ENCODE measurements at regions not wholly inside any gene's neighbourhood (a gene's known extent, or its start where the extent isn't known, plus 50 kb on each side); places are given as distances from the start of the nearest gene placed in this dataset.
A peak's percentile ranks its signal among the peaks of the same experiment; 100 is the strongest.

DNA sequence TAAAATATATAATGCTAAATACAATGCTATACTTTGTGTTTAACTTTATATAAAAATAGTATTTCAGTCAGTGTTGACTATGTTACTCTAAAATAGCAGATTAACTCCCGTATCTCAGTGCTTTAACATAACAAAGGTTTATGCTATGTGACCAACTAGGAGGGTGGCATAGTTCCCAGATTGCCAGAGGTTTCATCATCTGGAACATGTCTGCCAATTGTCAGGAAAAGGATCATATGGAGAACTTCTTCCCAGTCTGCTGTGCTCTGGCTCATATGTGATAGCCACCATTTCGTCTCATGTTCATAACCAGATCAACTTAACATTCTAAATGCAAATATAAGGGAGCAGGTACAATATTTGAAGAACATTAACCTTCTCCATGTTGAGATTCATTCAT lies 720.2 kb downstream of the MCTP2 start:
- intact Hi-C loops (cut with DNase I): no loop called here
- 57 to 63% methylated on average over 2 of the region's 2 CpGs for WGBS, 2 donors
- no peaks in the 10 kb centered on the region for H3K4me1 ChIP-seq
- H3K9me3 ChIP-seq: no peaks in the 10 kb centered on the region
- ATAC-seq (no peak), DNase-seq (no peak)
- no peaks in the 10 kb centered on the region for H3K36me3 ChIP-seq (replicated peaks in 1 of 2; ENCODE audit: insufficient read depth in 1 of 2, low read depth in 2 of 2)
- TF ChIP-seq POLR2A (IDR thresholded peaks at IDR 0.05): no peak
- TF ChIP-seq, protein P1, sequence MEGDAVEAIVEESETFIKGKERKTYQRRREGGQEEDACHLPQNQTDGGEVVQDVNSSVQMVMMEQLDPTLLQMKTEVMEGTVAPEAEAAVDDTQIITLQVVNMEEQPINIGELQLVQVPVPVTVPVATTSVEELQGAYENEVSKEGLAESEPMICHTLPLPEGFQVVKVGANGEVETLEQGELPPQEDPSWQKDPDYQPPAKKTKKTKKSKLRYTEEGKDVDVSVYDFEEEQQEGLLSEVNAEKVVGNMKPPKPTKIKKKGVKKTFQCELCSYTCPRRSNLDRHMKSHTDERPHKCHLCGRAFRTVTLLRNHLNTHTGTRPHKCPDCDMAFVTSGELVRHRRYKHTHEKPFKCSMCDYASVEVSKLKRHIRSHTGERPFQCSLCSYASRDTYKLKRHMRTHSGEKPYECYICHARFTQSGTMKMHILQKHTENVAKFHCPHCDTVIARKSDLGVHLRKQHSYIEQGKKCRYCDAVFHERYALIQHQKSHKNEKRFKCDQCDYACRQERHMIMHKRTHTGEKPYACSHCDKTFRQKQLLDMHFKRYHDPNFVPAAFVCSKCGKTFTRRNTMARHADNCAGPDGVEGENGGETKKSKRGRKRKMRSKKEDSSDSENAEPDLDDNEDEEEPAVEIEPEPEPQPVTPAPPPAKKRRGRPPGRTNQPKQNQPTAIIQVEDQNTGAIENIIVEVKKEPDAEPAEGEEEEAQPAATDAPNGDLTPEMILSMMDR (IDR thresholded peaks at IDR 0.05): no peak
- H3K27ac ChIP-seq: no peak overlapping the region
- H3K4me3 ChIP-seq: no peak overlapping the region
- no peaks in the 10 kb centered on the region for H3K27me3 ChIP-seq

DNA sequence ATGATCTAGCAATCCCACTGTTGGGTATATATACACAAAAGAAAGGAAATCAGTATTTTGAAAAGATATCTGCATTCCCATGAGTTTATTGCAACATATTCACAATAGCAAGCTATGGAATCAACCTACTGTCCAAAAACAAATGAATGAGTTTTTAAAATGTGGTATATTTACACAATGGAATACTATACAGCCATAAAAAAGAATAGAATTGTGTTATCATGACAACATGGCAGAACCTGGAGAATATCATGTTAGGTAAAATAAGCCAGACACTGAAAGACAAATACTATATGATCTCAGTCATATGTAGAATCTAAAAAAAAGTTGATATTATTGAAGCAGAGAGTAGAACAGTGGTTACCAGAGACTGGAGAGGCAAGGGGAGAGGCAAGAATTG lies 732.6 kb downstream of the MCTP2 start:
- H3K9me3 ChIP-seq: no peaks in the 10 kb centered on the region
- intact Hi-C loops (cut with DNase I): no loop called here
- no peaks in the 10 kb centered on the region for H3K4me1 ChIP-seq
- no peak overlapping the region for H3K27ac ChIP-seq
- TF ChIP-seq POLR2A (IDR thresholded peaks at IDR 0.05): no peak
- TF ChIP-seq, protein P1 (IDR thresholded peaks at IDR 0.05): no peak
- DNase-seq: no peak
- no peak overlapping the region for H3K4me3 ChIP-seq
- no peak for ATAC-seq
- no peaks in the 10 kb centered on the region for H3K36me3 ChIP-seq (replicated peaks in 1 of 2; ENCODE audit: insufficient read depth in 1 of 2, low read depth in 2 of 2)
- H3K27me3 ChIP-seq: no peaks in the 10 kb centered on the region

DNA sequence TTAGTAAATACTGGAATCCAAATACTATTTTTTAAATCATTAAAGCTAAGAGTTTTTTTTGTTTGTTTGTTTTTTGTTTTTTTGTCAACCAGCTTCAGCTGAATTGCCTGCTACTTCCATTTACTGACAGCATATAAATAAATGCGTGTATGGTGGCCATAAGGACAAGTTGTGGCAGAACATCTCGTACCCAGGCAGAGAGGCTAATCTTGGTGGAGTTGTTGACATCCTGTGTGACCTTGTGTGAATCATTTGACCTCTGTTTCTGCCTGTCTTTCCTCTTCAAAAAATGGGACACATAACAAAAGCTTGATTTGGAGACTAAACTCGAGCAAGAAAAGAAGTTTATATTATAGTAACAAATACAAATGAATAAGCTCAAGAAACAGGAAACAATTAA lies 734.2 kb downstream of the MCTP2 start:
- 26 to 31% methylated on average over 3 of the region's 3 CpGs for WGBS, 2 donors
- TF ChIP-seq POLR2A (IDR thresholded peaks at IDR 0.05): no peak
- TF ChIP-seq, protein P1 (IDR thresholded peaks at IDR 0.05): no peak
- H3K9me3 ChIP-seq: no peaks in the 10 kb centered on the region
- no peak overlapping the region for H3K27ac ChIP-seq
- H3K36me3 ChIP-seq (replicated peaks in 1 of 2; ENCODE audit: insufficient read depth in 1 of 2, low read depth in 2 of 2): no peaks in the 10 kb centered on the region
- peak in 1 of 4 donors; percentile 8 for DNase-seq
- H3K4me3 ChIP-seq: no peak overlapping the region
- no peak for ATAC-seq
- no peaks in the 10 kb centered on the region for H3K4me1 ChIP-seq
- no peaks in the 10 kb centered on the region for H3K27me3 ChIP-seq
- intact Hi-C loops (cut with DNase I): no loop called here

DNA sequence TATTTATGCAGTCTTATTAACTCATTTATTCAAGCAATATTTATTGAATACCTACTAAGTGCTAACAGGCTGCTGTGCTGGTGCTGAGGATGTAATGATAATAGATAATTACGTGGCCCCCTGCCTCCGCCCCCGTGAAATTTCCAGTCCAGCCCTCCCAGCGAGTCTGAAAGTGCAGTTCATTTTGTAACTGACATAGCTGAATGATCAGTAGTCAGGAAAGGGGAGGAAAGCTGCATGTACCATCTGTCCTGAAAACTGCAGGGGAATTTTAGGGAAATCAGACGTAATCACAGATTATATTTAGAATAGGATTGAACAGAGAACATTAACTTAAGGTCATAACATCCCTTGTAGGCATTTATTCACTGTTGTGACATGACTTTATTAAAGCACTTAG lies 736.8 kb downstream of the MCTP2 start:
- Histone ChIP-seq H3K36me3 (replicated peaks in 1 of 2; ENCODE audit: insufficient read depth in 1 of 2, low read depth in 2 of 2) (no peaks in the 10 kb centered on the region), H3K4me1 (no peaks in the 10 kb centered on the region), H3K9me3 (no peaks in the 10 kb centered on the region), H3K4me3 (no peak overlapping the region), H3K27ac (no peak overlapping the region), H3K27me3 (no peaks in the 10 kb centered on the region)
- 49 to 63% methylated on average over 5 of the region's 5 CpGs for WGBS, 2 donors
- intact Hi-C loops (cut with DNase I): no loop called here
- no peak for DNase-seq
- ATAC-seq: no peak
- TF ChIP-seq, protein P1 (IDR thresholded peaks at IDR 0.05): no peak
- no peak for TF ChIP-seq POLR2A (IDR thresholded peaks at IDR 0.05)

DNA sequence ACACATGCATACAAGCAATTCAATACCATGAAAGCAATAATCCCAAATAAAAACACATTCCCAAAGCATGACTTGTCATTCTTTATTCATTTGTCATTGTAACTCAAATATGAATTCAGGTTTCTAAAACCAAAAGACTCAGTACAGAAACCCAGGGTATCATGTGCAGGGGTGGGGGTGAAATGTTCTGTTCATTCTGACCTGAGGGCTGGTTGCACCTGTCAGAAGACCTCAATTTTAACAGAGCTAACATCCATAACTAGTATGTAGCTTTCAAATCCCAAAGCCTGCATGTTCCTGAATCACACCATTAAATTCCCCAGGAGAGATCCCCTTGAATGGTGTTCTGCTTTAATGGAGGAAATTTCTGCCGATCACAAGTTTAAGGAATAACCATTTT lies 738.7 kb downstream of the MCTP2 start:
- no peaks in the 10 kb centered on the region for H3K27me3 ChIP-seq
- no peak overlapping the region for H3K4me3 ChIP-seq
- ATAC-seq (no peak), DNase-seq (no peak)
- H3K36me3 ChIP-seq (replicated peaks in 1 of 2; ENCODE audit: insufficient read depth in 1 of 2, low read depth in 2 of 2): no peaks in the 10 kb centered on the region
- no peaks in the 10 kb centered on the region for H3K4me1 ChIP-seq
- no peak overlapping the region for H3K27ac ChIP-seq
- TF ChIP-seq, protein P1 (IDR thresholded peaks at IDR 0.05): no peak
- no peak for TF ChIP-seq POLR2A (IDR thresholded peaks at IDR 0.05)
- WGBS, 2 donors: 21 to 96% methylated on average over 1 of the region's 1 CpG
- no peaks in the 10 kb centered on the region for H3K9me3 ChIP-seq
- intact Hi-C loops (cut with DNase I): no loop called here

Measured in body of pancreas (tissue), 4 donors.